GM13976 (cell line): ENCODE measurements at regions not wholly inside any gene's neighbourhood (a gene's known extent, or its start where the extent isn't known, plus 50 kb on each side); places are given as distances from the start of the nearest gene placed in this dataset.
"Not testable (repeated sequence)": the region's sequence is repeated elsewhere in the genome, so short reads cannot be mapped to it uniquely, and the experiment has no call there.

Experiments used
- DNase-seq: peaks from one replicate; pipeline ENCODE4 v3.0.0; 2012; ENCODE audit warnings: low spot score
- in situ Hi-C: fragments of 300-500 bp; cut with MboI; formaldehyde crosslinking; loops from one replicate; pipeline ENCODE4 v1.12.0; 2022; ENCODE audit warnings: low sequenced_read_pairs, mixed read lengths, inconsistent platforms; ENCODE audit not compliant: unreplicated experiment
- TF ChIP-seq, protein P1 (sequence below): IDR thresholded peaks from 2 replicates; pipeline ENCODE4 v1.5.1; 2012; ENCODE audit warnings: borderline replicate concordance, mild to moderate bottlenecking; ENCODE audit not compliant: insufficient read depth; ENCODE audit errors: extremely low read depth, missing control alignments, control extremely low read depth

DNA sequence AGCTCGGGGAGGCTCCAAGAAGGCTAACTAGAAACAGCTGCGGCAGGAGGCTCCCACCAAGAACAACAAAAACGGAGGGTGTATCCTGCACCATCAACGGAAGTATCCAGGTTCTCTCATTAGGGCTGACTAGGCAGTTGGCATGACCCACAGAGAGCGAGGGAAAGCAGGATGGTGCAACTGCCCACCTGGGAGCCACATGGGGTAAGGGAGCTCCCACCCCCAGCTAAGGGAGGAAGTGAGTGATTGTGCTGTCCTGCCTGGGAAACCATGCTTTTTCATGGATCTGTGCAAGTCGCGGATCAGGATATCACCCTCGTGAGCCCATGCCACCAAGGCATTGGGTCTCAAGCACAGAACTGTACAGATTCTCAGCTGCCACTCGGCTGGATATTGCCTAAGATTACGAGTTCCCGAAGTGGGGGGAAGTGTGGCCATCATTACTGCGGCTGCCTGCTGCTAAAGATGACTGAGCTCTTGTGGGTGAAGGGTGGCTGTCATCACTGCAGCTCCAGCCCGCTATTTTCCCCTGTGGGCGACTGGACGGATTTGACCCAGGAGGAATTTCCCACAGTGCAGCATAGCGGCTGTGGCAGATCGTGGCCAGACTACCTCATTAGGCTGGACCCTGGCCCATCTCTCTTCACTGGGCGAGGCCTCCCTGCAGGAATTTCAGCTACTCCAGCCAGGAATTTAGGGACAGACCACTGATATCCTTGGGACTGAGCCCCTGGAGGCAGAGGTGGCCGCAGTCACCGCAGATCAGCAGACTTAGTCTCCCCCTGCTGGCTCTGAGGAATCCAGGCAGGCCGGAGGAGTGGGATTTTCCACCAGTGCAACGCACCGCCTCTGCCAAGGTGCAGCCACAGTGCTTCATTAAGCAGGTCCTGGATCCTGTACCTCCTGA is 515.7 kb downstream of the FRK start:
- TF ChIP-seq, protein P1, sequence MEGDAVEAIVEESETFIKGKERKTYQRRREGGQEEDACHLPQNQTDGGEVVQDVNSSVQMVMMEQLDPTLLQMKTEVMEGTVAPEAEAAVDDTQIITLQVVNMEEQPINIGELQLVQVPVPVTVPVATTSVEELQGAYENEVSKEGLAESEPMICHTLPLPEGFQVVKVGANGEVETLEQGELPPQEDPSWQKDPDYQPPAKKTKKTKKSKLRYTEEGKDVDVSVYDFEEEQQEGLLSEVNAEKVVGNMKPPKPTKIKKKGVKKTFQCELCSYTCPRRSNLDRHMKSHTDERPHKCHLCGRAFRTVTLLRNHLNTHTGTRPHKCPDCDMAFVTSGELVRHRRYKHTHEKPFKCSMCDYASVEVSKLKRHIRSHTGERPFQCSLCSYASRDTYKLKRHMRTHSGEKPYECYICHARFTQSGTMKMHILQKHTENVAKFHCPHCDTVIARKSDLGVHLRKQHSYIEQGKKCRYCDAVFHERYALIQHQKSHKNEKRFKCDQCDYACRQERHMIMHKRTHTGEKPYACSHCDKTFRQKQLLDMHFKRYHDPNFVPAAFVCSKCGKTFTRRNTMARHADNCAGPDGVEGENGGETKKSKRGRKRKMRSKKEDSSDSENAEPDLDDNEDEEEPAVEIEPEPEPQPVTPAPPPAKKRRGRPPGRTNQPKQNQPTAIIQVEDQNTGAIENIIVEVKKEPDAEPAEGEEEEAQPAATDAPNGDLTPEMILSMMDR, result no peak

DNA sequence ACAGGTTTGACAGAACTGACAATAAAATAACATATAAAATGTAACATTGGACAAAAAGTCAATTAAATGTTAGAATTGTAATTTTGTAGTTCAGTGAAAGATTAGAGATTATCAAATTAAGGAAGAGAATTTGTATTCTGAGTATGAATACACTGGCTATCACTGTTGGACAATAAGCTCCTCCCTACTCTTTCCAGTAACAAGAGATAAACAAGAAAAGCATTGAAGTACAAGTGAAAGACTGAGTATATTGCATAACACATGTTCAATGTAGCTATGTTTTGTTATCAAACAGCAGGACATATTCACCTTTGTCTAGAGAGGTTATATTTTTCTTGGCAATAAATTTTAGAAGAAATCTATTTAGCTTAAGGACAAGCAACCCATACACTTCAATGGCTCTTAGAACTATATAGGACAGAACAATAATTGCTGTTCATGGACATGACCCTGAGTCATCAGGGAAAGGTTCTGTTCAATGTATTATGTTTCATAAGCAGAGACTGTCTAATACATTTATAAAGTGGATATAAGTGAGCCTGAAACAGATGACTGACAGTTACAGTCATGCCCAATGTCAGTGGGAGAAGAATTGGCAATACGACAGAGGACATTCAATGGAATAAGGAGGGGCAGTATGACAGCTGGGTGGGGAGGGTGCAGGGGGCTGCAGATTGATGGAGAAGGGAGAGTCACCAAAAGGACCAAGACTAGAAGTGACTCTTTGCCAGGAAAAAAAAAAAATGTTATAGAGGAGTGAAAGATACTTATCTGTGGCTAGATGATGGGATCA is 520.4 kb downstream of the FRK start:
- TF ChIP-seq, protein P1, result no peak
- DNase-seq, result no peak
- in situ Hi-C loops, result no loop called here

More for the DNA sequence above, 515.7 kb downstream of the FRK start:
- in situ Hi-C loops, result no loop called here
- no peak for DNase-seq

GRCh38 chr6:115539531-115539930 is 521.2 kb downstream of the FRK start:
- in situ Hi-C loops, result no loop called here
- TF ChIP-seq, protein P1, result no peak
- DNase-seq, result no peak

GRCh38 chr6:115524821-115525220 is 535.9 kb downstream of the FRK start:
- DNase-seq, result no peak
- TF ChIP-seq, protein P1, result no peak
- in situ Hi-C loops, result no loop called here

DNA sequence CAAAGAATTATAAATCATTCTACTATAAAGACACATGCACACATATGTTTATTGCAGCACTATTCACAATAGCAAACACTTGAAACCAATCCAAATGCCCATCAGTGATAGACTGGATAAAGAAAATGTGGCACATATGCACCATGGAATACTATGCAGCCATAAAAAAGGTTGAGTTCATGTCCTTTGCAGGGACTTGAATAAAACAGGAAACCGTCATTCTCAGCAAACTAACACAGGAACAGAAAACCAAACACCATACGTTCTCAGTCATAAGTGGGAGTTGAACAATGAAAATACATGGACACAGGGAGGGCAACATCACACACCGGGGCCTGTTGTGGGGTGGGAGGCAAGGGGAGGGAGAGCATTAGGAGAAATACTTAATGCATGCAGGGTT is 538.9 kb downstream of the FRK start:
- DNase-seq, in situ Hi-C loops: not testable (repeated sequence)

GRCh38 chr6:115514656-115515055 is 546.0 kb downstream of the FRK start:
- TF ChIP-seq, protein P1, result no peak
- in situ Hi-C loops, result no loop called here
- no peak for DNase-seq

GRCh38 chr6:115512923-115513322 is 547.8 kb downstream of the FRK start:
- no peak for DNase-seq
- in situ Hi-C loops, result no loop called here
- TF ChIP-seq, protein P1, result no peak
